Caco-2 (cell line): ENCODE measurements at regions not wholly inside any gene's neighbourhood (a gene's known extent, or its start where the extent isn't known, plus 50 kb on each side); places are given as distances from the start of the nearest gene placed in this dataset.

Experiments
- BruUV-seq: library from RNA; stranded (reverse); fragments of 400-500 nt; replicated peaks from 2 replicates; lab custom pipeline; 2021; lab: Mats Ljungman, UMichigan
- CTCF ChIA-PET: fragments of 300-600 bp; sonication (Branson Sonifier 250); formaldehyde crosslinking; loops from one replicate; lab custom pipeline; 2022; ENCODE audit warnings: antibody characterized with exemption; lab: Charles Lee
- POLR2A ChIA-PET: fragments of 300-600 bp; sonication (Branson Sonifier 250); formaldehyde crosslinking; loops from one replicate; lab custom pipeline; 2022; ENCODE audit warnings: antibody characterized with exemption; lab: Charles Lee
- DNase-seq, 2 experiments: peaks; one replicate each; pipeline versions ENCODE4 v3.0.0 to v3.0.0-alpha.2; 2020 to 2022
- H3K27me3 ChIP-seq: replicated peaks from 2 replicates; pipeline ENCODE4 v1.6.0; 2011; ENCODE audit warnings: low read length; ENCODE audit not compliant: control insufficient read depth, insufficient read depth
- H3K36me3 ChIP-seq: 2 replicates; pipeline ENCODE4 v1.5.1; 2011; ENCODE audit warnings: low read length; ENCODE audit not compliant: control insufficient read depth, insufficient read depth
- H3K4me1 ChIP-seq: fragments of 250-450 bp; sonication (Bioruptor Pico); 2 replicates; pipeline ENCODE4 v1.5.1; 2020; ENCODE audit warnings: mild to moderate bottlenecking
- H3K4me3 ChIP-seq: 2 replicates; pipeline ENCODE4 v1.5.1; 2011; ENCODE audit warnings: low read depth, mild to moderate bottlenecking, control low read depth, low read length
- H3K9me3 ChIP-seq: fragments of 250-450 bp; sonication (Bioruptor Pico); 2 replicates; pipeline ENCODE4 v1.5.1; 2020; ENCODE audit warnings: mild to moderate bottlenecking, moderate library complexity
- H3K27ac Mint-ChIP-seq: one replicate; pipeline ENCODE4 v1.8.0; 2022; ENCODE audit warnings: mixed read lengths; ENCODE audit not compliant: unreplicated experiment
- H3K27me3 Mint-ChIP-seq: one replicate; pipeline ENCODE4 v1.8.0; 2022; ENCODE audit warnings: mixed read lengths; ENCODE audit not compliant: insufficient read depth, unreplicated experiment
- H3K36me3 Mint-ChIP-seq: one replicate; pipeline ENCODE4 v1.8.0; 2022; ENCODE audit warnings: mild to moderate bottlenecking, mixed read lengths; ENCODE audit not compliant: insufficient read depth, unreplicated experiment
- H3K4me1 Mint-ChIP-seq: one replicate; pipeline ENCODE4 v1.8.0; 2022; ENCODE audit warnings: low read depth, mixed read lengths; ENCODE audit not compliant: unreplicated experiment
- H3K4me3 Mint-ChIP-seq: one replicate; pipeline ENCODE4 v1.8.0; 2022; ENCODE audit warnings: mild to moderate bottlenecking, moderate library complexity, mixed read lengths; ENCODE audit not compliant: unreplicated experiment
- H3K9me3 Mint-ChIP-seq: one replicate; pipeline ENCODE4 v1.8.0; 2022; ENCODE audit warnings: mixed read lengths; ENCODE audit not compliant: unreplicated experiment
- intact Hi-C: fragments of 100-400 bp; cut with micrococcal nuclease; formaldehyde crosslinking; loops from one replicate; pipeline ENCODE4 v1.10.0; 2022; ENCODE audit not compliant: unreplicated experiment
- TF ChIP-seq, protein P1 (sequence below), 2 experiments: fragments of 200-600 bp in 1 of 2; IDR thresholded peaks; 1 replicate in 1 of 2; 2 replicates in 1 of 2; pipeline versions ENCODE4 v1.5.1 to v1.8.0; 2011 to 2022; ENCODE audit warnings: antibody characterized with exemption in 1 of 2, control low read depth in 1 of 2, inconsistent platforms in 1 of 2, low read depth in 1 of 2, low read length in 1 of 2, mild to moderate bottlenecking in 1 of 2, moderate library complexity in 1 of 2; ENCODE audit not compliant: insufficient read depth in 1 of 2, severe bottlenecking in 1 of 2, unreplicated experiment in 1 of 2

DNA sequence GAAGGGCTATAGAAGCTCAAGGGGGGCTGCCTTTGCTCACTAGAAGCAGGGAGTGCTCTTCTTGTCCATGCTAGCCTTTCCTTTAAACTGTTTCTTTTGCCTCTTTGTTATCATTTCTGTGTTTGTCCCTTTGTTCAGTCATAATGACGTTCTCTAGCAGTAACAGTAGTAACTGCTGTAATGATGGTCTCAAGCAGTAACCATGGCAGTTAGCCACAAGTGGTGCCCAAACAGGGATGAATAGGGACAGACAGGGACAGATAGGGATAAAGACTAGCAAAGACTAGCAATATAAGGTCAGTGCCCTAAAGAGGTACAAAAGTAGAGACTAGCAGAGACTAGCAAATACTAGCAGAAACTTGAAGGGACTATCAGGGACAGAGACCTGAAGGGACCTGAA lies 869.0 kb upstream of the PRR20A start:
- no peak overlapping the region for H3K4me3 ChIP-seq
- intact Hi-C loops, result no loop called here
- no peak for DNase-seq
- TF ChIP-seq, protein P1, sequence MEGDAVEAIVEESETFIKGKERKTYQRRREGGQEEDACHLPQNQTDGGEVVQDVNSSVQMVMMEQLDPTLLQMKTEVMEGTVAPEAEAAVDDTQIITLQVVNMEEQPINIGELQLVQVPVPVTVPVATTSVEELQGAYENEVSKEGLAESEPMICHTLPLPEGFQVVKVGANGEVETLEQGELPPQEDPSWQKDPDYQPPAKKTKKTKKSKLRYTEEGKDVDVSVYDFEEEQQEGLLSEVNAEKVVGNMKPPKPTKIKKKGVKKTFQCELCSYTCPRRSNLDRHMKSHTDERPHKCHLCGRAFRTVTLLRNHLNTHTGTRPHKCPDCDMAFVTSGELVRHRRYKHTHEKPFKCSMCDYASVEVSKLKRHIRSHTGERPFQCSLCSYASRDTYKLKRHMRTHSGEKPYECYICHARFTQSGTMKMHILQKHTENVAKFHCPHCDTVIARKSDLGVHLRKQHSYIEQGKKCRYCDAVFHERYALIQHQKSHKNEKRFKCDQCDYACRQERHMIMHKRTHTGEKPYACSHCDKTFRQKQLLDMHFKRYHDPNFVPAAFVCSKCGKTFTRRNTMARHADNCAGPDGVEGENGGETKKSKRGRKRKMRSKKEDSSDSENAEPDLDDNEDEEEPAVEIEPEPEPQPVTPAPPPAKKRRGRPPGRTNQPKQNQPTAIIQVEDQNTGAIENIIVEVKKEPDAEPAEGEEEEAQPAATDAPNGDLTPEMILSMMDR (IDR thresholded peaks at IDR 0.05; ENCODE audit: insufficient read depth in 1 of 2, low read depth in 1 of 2, low read length in 1 of 2, severe bottlenecking in 1 of 2, unreplicated experiment in 1 of 2), result no peak
- ChIA-PET CTCF (no interaction called here), POLR2A (no interaction called here)
- Mint-ChIP-seq H3K36me3 (no peaks in the 10 kb centered on the region), H3K9me3 (no peaks in the 10 kb centered on the region), H3K4me3 (no peak overlapping the region), H3K27ac (no peak overlapping the region), H3K4me1 (peaks cover 6% of the 10 kb centered on the region), H3K27me3 (no peaks in the 10 kb centered on the region)
- H3K4me1 ChIP-seq, result no peaks in the 10 kb centered on the region
- no peaks in the 10 kb centered on the region for H3K27me3 ChIP-seq
- BruUV-seq, result no TSS peak
- H3K36me3 ChIP-seq, result no peaks in the 10 kb centered on the region
- H3K9me3 ChIP-seq, result no peaks in the 10 kb centered on the region

DNA sequence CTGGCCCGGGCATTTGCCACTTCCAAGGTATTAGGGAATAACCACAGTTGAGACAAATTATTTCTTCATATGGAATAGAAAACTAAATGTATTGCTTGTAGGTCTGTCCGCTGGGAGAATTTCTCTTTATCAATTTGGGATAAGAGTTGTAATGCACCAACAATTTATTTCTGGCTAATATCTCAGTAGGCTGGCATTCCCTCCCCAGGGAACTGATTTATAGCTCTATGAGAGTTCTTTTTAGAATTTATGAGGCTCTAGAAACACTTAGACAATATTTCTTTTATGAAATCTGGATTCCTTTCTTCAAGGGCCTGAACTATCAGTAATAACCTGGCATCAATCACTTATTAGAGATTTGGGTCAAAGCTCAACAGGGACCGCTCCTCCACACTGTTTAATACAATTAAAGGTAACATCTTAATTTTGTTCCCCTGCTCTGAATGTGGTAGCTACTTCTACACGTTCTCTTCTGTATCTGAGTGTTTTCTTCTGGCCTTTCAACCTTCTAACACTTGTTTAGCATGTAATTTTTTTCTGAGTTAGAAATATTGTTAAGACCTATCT lies 857.4 kb upstream of the PRR20A start:
- H3K9me3 ChIP-seq, result peaks cover 5% of the 10 kb centered on the region; the same call in 1 of the 2 replicates
- ChIA-PET CTCF (no interaction called here), POLR2A (no interaction called here)
- Mint-ChIP-seq H3K27me3 (peaks cover 4% of the 10 kb centered on the region), H3K36me3 (no peaks in the 10 kb centered on the region), H3K4me1 (no peaks in the 10 kb centered on the region), H3K9me3 (no peaks in the 10 kb centered on the region), H3K27ac (no peak overlapping the region), H3K4me3 (no peak overlapping the region)
- intact Hi-C loops, result no loop called here
- no peak for DNase-seq
- H3K4me1 ChIP-seq, result no peaks in the 10 kb centered on the region
- no peaks in the 10 kb centered on the region for H3K36me3 ChIP-seq
- H3K4me3 ChIP-seq, result no peak overlapping the region
- TF ChIP-seq, protein P1 (IDR thresholded peaks at IDR 0.05; ENCODE audit: insufficient read depth in 1 of 2, low read depth in 1 of 2, low read length in 1 of 2, severe bottlenecking in 1 of 2, unreplicated experiment in 1 of 2), result no peak
- no TSS peak for BruUV-seq
- no peaks in the 10 kb centered on the region for H3K27me3 ChIP-seq

DNA sequence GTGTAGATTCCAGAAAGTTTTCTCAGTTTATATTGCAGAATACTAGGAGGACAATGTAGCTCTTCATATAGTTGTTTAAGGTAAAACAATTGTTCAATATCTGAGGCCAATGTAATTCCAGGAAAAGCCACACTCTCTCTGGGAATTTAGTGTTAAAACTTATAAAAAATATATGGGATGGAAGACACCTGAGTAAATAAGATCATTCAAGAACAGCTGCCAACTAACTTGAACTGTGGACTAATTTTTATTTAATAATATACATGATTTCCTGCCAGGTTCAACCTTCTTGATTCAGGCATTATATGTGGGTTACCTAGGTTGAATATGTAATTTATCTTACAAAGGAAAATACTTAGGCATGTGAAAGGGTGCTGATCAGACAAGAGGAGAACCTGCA lies 841.1 kb upstream of the PRR20A start:
- no peaks in the 10 kb centered on the region for H3K9me3 Mint-ChIP-seq
- H3K4me3 Mint-ChIP-seq, result no peak overlapping the region
- TF ChIP-seq, protein P1 (IDR thresholded peaks at IDR 0.05; ENCODE audit: insufficient read depth in 1 of 2, low read depth in 1 of 2, low read length in 1 of 2, severe bottlenecking in 1 of 2, unreplicated experiment in 1 of 2), result no peak
- no peak for DNase-seq
- no peaks in the 10 kb centered on the region for H3K9me3 ChIP-seq
- POLR2A ChIA-PET, result no interaction called here
- H3K36me3 ChIP-seq, result no peaks in the 10 kb centered on the region
- CTCF ChIA-PET, result no interaction called here
- no peaks in the 10 kb centered on the region for H3K27me3 ChIP-seq
- BruUV-seq, result no TSS peak
- no peak overlapping the region for H3K4me3 ChIP-seq
- H3K4me1 Mint-ChIP-seq, result no peaks in the 10 kb centered on the region
- no peak overlapping the region for H3K27ac Mint-ChIP-seq
- intact Hi-C loops, result no loop called here
- H3K27me3 Mint-ChIP-seq, result no peaks in the 10 kb centered on the region
- no peaks in the 10 kb centered on the region for H3K36me3 Mint-ChIP-seq
- H3K4me1 ChIP-seq, result no peaks in the 10 kb centered on the region
